Hepatocyte (in vitro differentiated cells): ENCODE measurements at regions not wholly inside any gene's neighbourhood (a gene's known extent, or its start where the extent isn't known, plus 50 kb on each side); places are given as distances from the start of the nearest gene placed in this dataset.

Experiments
- DNase-seq: peaks from one replicate; pipeline ENCODE4 v3.0.0-alpha.2; 2016; ENCODE audit warnings: low spot score
- H2AFZ ChIP-seq: fragments of 200-600 bp; sonication (generic); 2 replicates; pipeline ENCODE4 v1.6.0; 2016; ENCODE audit warnings: antibody characterized with exemption, mild to moderate bottlenecking
- H3K27ac ChIP-seq: fragments of 200-600 bp; sonication (generic); 2 replicates; pipeline ENCODE4 v1.5.1; 2016; ENCODE audit warnings: mild to moderate bottlenecking
- H3K27me3 ChIP-seq: fragments of 200-600 bp; sonication (generic); 2 replicates; pipeline ENCODE4 v1.6.1; 2016
- H3K36me3 ChIP-seq: fragments of 200-600 bp; sonication (generic); replicated peaks from 2 replicates; pipeline ENCODE4 v1.5.1; 2016; ENCODE audit warnings: low read depth; ENCODE audit not compliant: insufficient read depth
- H3K4me1 ChIP-seq: fragments of 200-600 bp; sonication (generic); 2 replicates; pipeline ENCODE4 v1.5.1; 2016; ENCODE audit warnings: mild to moderate bottlenecking, moderate library complexity; ENCODE audit not compliant: insufficient read depth
- H3K4me2 ChIP-seq: fragments of 200-600 bp; sonication (generic); 2 replicates; pipeline ENCODE4 v1.6.0; 2016
- H3K4me3 ChIP-seq: fragments of 200-600 bp; sonication (generic); 2 replicates; pipeline ENCODE4 v1.5.1; 2016; ENCODE audit warnings: mild to moderate bottlenecking
- H3K79me2 ChIP-seq: fragments of 200-600 bp; sonication (generic); 2 replicates; pipeline ENCODE4 v1.6.0; 2017; ENCODE audit warnings: mild to moderate bottlenecking
- H3K9me2 ChIP-seq: fragments of 200-600 bp; sonication (generic); replicated peaks from 2 replicates; pipeline ENCODE4 v1.6.0; 2017; ENCODE audit warnings: mild to moderate bottlenecking; ENCODE audit not compliant: insufficient read depth
- H3K9me3 ChIP-seq: fragments of 200-600 bp; sonication (generic); 2 replicates; pipeline ENCODE4 v1.5.1; 2016; ENCODE audit warnings: low read depth, mild to moderate bottlenecking
- H4K20me1 ChIP-seq: fragments of 200-600 bp; sonication (generic); 2 replicates; pipeline ENCODE4 v1.6.0; 2016; ENCODE audit warnings: mild to moderate bottlenecking; ENCODE audit not compliant: insufficient read depth, poor library complexity, severe bottlenecking
- EZH2 ChIP-seq: fragments of 200-600 bp; sonication (generic); IDR thresholded peaks from 2 replicates; pipeline ENCODE4 v1.6.1; 2016; ENCODE audit warnings: antibody characterized with exemption, mild to moderate bottlenecking, borderline replicate concordance
- EZH2phosphoT487 ChIP-seq: fragments of 200-600 bp; sonication (generic); IDR thresholded peaks from one replicate; pipeline ENCODE4 v1.6.1; 2018; ENCODE audit warnings: antibody characterized with exemption, mild to moderate bottlenecking, low read depth, moderate library complexity; ENCODE audit not compliant: unreplicated experiment, severe bottlenecking
- WGBS: methylation state at CpG from one replicate; pipeline ENCODE4 v1.1.6; 2016; ENCODE audit warnings: low lambda C conversion rate; ENCODE audit errors: missing lambda C conversion rate; 5-methylcytosine and 5-hydroxymethylcytosine counted together
- TF ChIP-seq, protein P1 (sequence below): fragments of 200-600 bp; sonication (generic); IDR thresholded peaks from 2 replicates; pipeline ENCODE4 v1.5.1; 2016; ENCODE audit warnings: antibody characterized with exemption, mild to moderate bottlenecking; ENCODE audit not compliant: poor library complexity

DNA sequence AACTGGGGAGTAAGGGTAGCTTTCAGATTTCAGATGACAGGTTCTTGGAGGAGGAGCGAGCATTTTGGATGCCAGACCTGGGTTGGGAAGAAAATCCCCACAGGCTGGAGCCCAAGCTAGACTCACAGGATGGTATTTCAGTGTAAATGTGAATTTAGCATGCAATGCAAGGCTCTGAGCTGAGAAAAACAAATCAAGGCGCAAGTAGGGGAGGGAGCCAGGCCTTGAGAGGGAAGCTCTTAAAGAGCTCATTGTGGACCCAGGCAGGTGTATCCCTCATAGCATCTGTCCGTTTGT, 386.1 kb downstream of the MATN1 start:
- H3K9me3 ChIP-seq: no peaks in the 10 kb centered on the region
- peaks cover 19% of the 10 kb centered on the region for H3K27me3 ChIP-seq
- H4K20me1 ChIP-seq: no peaks in the 10 kb centered on the region
- H3K79me2 ChIP-seq: no peaks in the 10 kb centered on the region
- H3K27ac ChIP-seq: no peak overlapping the region
- H3K9me2 ChIP-seq: no peaks in the 10 kb centered on the region
- WGBS: 70% methylated on average over 3 of the region's 3 CpGs
- no peaks in the 10 kb centered on the region for H3K36me3 ChIP-seq
- no peak overlapping the region for H3K4me3 ChIP-seq
- no peaks in the 10 kb centered on the region for H3K4me1 ChIP-seq
- no peak overlapping the region for H2AFZ ChIP-seq
- no peak overlapping the region for H3K4me2 ChIP-seq
- no peak for DNase-seq
- TF ChIP-seq, protein P1, sequence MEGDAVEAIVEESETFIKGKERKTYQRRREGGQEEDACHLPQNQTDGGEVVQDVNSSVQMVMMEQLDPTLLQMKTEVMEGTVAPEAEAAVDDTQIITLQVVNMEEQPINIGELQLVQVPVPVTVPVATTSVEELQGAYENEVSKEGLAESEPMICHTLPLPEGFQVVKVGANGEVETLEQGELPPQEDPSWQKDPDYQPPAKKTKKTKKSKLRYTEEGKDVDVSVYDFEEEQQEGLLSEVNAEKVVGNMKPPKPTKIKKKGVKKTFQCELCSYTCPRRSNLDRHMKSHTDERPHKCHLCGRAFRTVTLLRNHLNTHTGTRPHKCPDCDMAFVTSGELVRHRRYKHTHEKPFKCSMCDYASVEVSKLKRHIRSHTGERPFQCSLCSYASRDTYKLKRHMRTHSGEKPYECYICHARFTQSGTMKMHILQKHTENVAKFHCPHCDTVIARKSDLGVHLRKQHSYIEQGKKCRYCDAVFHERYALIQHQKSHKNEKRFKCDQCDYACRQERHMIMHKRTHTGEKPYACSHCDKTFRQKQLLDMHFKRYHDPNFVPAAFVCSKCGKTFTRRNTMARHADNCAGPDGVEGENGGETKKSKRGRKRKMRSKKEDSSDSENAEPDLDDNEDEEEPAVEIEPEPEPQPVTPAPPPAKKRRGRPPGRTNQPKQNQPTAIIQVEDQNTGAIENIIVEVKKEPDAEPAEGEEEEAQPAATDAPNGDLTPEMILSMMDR: no peak
- TF ChIP-seq EZH2phosphoT487 (no peak), EZH2 (no peak)

DNA sequence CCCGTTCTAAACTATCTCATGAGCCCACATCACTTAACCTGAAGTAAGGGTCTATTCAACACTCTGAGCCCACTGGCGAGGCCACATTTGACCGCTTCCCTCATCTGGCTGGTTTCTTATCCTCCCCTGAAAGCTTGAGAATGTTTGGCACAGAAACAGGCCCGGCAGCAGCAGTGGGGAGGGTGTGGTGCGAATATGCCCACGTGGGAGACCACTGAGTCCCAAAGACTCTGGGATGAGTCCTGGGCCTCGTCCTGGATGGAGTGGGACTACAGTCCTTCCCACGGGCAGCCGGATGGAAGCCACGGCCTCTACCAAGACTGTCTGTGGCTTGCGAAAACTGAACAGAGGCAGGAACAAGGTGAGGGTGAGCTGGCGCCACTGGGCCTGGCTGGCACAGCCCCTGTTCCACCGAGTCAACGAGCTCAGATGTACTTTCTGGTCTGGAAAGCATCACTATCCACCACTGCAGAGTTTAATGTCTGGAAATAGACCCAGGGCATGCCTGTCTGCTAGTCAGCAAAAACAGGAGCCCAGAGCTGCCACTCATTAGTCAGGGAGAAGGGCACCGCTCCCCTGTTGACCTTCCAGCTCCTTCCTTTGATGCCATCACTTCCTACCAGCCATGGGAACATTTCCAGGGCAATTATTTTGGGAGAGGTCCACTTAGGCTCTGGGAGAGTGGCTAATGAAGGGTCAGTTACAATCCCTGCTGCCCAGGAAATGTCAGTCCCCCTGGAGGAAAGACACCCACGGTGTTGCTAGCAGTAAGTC, 386.6 kb downstream of the MATN1 start:
- no peaks in the 10 kb centered on the region for H3K4me1 ChIP-seq
- no peaks in the 10 kb centered on the region for H3K79me2 ChIP-seq
- no peak for TF ChIP-seq EZH2
- TF ChIP-seq, protein P1: no peak
- TF ChIP-seq EZH2phosphoT487: no peak
- no peaks in the 10 kb centered on the region for H3K36me3 ChIP-seq
- no peak overlapping the region for H2AFZ ChIP-seq
- peaks cover 14% of the 10 kb centered on the region for H3K27me3 ChIP-seq
- H3K9me2 ChIP-seq: no peaks in the 10 kb centered on the region
- no peak overlapping the region for H3K27ac ChIP-seq
- DNase-seq: no peak
- H3K4me2 ChIP-seq: no peak overlapping the region
- H4K20me1 ChIP-seq: no peaks in the 10 kb centered on the region
- WGBS: 86% methylated on average over 16 of the region's 16 CpGs
- H3K4me3 ChIP-seq: no peak overlapping the region
- H3K9me3 ChIP-seq: no peaks in the 10 kb centered on the region

DNA sequence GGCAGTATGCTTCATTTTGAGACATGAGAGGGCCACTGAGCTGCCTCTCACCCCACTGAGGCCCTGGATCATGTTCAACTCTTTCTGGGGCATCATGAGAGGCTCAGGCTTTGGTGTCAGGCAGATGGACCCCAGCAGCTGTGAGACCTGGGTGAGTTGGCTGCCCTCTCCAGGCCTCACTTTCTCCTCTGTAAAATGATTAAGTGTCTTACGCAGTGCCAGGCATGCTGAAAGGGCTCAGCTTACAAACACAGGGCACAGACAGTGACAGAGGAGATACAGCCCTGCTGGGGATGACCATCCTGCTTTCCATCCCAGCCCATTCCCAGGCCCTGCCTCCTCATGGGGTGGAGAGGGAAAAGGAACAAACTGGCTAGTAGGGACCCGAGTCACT, 387.4 kb downstream of the MATN1 start:
- no peak overlapping the region for H3K4me2 ChIP-seq
- no peak overlapping the region for H3K27ac ChIP-seq

More for the DNA sequence above, 387.4 kb downstream of the MATN1 start:
- no peak for DNase-seq
- Histone ChIP-seq H3K4me3 (no peak overlapping the region), H3K9me3 (no peaks in the 10 kb centered on the region), H3K36me3 (no peaks in the 10 kb centered on the region), H3K79me2 (no peaks in the 10 kb centered on the region), H3K27me3 (peaks cover 6% of the 10 kb centered on the region), H2AFZ (no peak overlapping the region), H3K4me1 (no peaks in the 10 kb centered on the region), H4K20me1 (no peaks in the 10 kb centered on the region), H3K9me2 (no peaks in the 10 kb centered on the region)
- TF ChIP-seq EZH2phosphoT487 (no peak), EZH2 (no peak)
- TF ChIP-seq, protein P1: no peak
- 94% methylated on average over 2 of the region's 2 CpGs for WGBS
